K562 (cell line): ENCODE measurements at regions not wholly inside any gene's neighbourhood (a gene's known extent, or its start where the extent isn't known, plus 50 kb on each side); places are given as distances from the start of the nearest gene placed in this dataset.

Source experiments
- ATAC-seq: fragments of 200-7000 bp; cut with Tn5 transposase; 3 replicates; pipeline ENCODE4 v1.9.1; 2020; ENCODE audit warnings: moderate library complexity
- BruUV-seq: library from RNA; stranded (reverse); fragments of 400-500 nt; replicated peaks from 2 replicates; lab custom pipeline; 2021; lab: Mats Ljungman, UMichigan
- CTCF ChIA-PET: fragments of 300-600 bp; formaldehyde crosslinking; extraction: SDS; loops from one replicate; lab custom pipeline; 2021; ENCODE audit warnings: low intra/inter-chr PET ratio; lab: Yijun Ruan, JAX
- POLR2A ChIA-PET: fragments of 300-600, 350-650 bp; sonication (Branson Sonifier 250); formaldehyde crosslinking; extraction: SDS; loops from one replicate; lab custom pipeline; 2021; ENCODE audit warnings: antibody characterized with exemption, inconsistent platforms; lab: Yijun Ruan, JAX
- DNase-seq, 4 experiments: peaks; one replicate each; pipeline versions ENCODE4 v3.0.0 to v3.0.0-alpha.2; 2011 to 2018; ENCODE audit warnings: low spot score in 3 of 4, mixed read lengths in 3 of 4; ENCODE audit errors: extremely low read depth in 1 of 4
- FAIRE-seq: peaks from 2 replicates; lab custom pipeline; 2011; peaks lifted over from hg19 to GRCh38; lab: Jason Lieb, UNC
- H2AFZ ChIP-seq: 2 replicates; pipeline ENCODE4 v1.6.0; 2011; ENCODE audit warnings: low read depth, low read length, control low read depth, inconsistent platforms
- H3K27ac ChIP-seq: fragments of 200-600 bp; 3 replicates; pipeline ENCODE4 v1.8.0; 2011; ENCODE audit warnings: low read depth, mild to moderate bottlenecking, control low read depth, inconsistent platforms, low read length, moderate library complexity, mixed read lengths; ENCODE audit errors: extremely low read depth
- H3K27me3 ChIP-seq, 2 experiments: fragments of 300-600 bp in 1 of 2; 2 replicates in 1 of 2; 3 replicates in 1 of 2; pipeline versions ENCODE4 v1.6.0 to v1.8.0; 2011; ENCODE audit warnings: inconsistent platforms in 2 of 2, low read length in 2 of 2, mild to moderate bottlenecking in 1 of 2, mixed read lengths in 1 of 2, moderate library complexity in 1 of 2; ENCODE audit not compliant: control insufficient read depth in 2 of 2, insufficient read depth in 2 of 2
- H3K36me3 ChIP-seq: fragments of 300-600 bp; 3 replicates; pipeline ENCODE4 v1.8.0; 2011; ENCODE audit warnings: mild to moderate bottlenecking, low read length, inconsistent platforms; ENCODE audit not compliant: control insufficient read depth, insufficient read depth
- H3K4me1 ChIP-seq, 2 experiments: fragments of 200-600 bp in 1 of 2; replicated peaks in 1 of 2; 2 replicates in 1 of 2; 3 replicates in 1 of 2; pipeline versions ENCODE4 v1.5.1 to v1.8.0; 2011; ENCODE audit warnings: inconsistent platforms in 2 of 2, low read length in 2 of 2, mild to moderate bottlenecking in 1 of 2, mixed read lengths in 1 of 2, moderate library complexity in 1 of 2; ENCODE audit not compliant: control insufficient read depth in 2 of 2, insufficient read depth in 2 of 2
- H3K4me2 ChIP-seq: 2 replicates; pipeline ENCODE4 v1.6.1; 2011; ENCODE audit warnings: low read length, control low read depth, inconsistent platforms, mixed read lengths; ENCODE audit not compliant: insufficient read depth
- H3K4me3 ChIP-seq: fragments of 200-600 bp; sonication (generic), shearing (Covaris generic); 2 replicates; pipeline ENCODE4 v1.5.1; 2016; ENCODE audit warnings: control low read depth, inconsistent platforms
- H3K79me2 ChIP-seq: fragments of 200-600 bp; 3 replicates; pipeline ENCODE4 v1.8.0; 2011; ENCODE audit warnings: low read length, inconsistent platforms; ENCODE audit not compliant: control insufficient read depth, insufficient read depth
- H3K9ac ChIP-seq, 2 experiments: 2 replicates each; pipeline versions ENCODE4 v1.6.0 to v1.6.1; 2011; ENCODE audit warnings: low read depth in 2 of 2, low read length in 2 of 2, control low read depth in 1 of 2, inconsistent platforms in 1 of 2, mild to moderate bottlenecking in 1 of 2, mixed read lengths in 1 of 2; ENCODE audit not compliant: insufficient read depth in 1 of 2
- H3K9me1 ChIP-seq: one replicate; pipeline ENCODE4 v1.6.0; 2011; ENCODE audit warnings: inconsistent platforms, mild to moderate bottlenecking, low read length, moderate library complexity; ENCODE audit not compliant: control insufficient read depth, insufficient read depth
- H3K9me3 ChIP-seq: replicated peaks from 2 replicates; pipeline ENCODE4 v1.5.1; 2011; ENCODE audit warnings: low read depth, low read length, inconsistent platforms; ENCODE audit not compliant: control insufficient read depth, insufficient read depth
- H4K20me1 ChIP-seq: replicated peaks from 2 replicates; pipeline ENCODE4 v1.6.1; 2011; ENCODE audit warnings: low read length, inconsistent platforms, mixed read lengths; ENCODE audit not compliant: control insufficient read depth, insufficient read depth
- BRF2 ChIP-seq: IDR thresholded peaks from 3 replicates; pipeline ENCODE4 v1.6.1; 2011; ENCODE audit warnings: borderline replicate concordance, mild to moderate bottlenecking; ENCODE audit not compliant: insufficient read length, insufficient read depth
- CSDE1 ChIP-seq, 2 experiments: fragments of 450-650 bp; IDR thresholded peaks; 2 replicates each; pipeline ENCODE4 v1.6.1; 2016; ENCODE audit warnings: mild to moderate bottlenecking in 1 of 2
- E2F5 ChIP-seq: sonication (generic); formaldehyde crosslinking; IDR thresholded peaks from 2 replicates; pipeline ENCODE4 v1.8.0; 2022; ENCODE audit warnings: mild to moderate bottlenecking, missing genetic modification reagents
- EHMT2 ChIP-seq: fragments of 450-650 bp; IDR thresholded peaks from 2 replicates; pipeline ENCODE4 v1.6.1; 2018; ENCODE audit warnings: antibody characterized with exemption
- MCM3 ChIP-seq: fragments of 450-650 bp; IDR thresholded peaks from 2 replicates; pipeline ENCODE4 v1.6.1; 2016
- NCOA1 ChIP-seq: fragments of 450-650 bp; IDR thresholded peaks from 2 replicates; pipeline ENCODE4 v1.6.1; 2016; ENCODE audit warnings: low read depth
- POLR3A ChIP-seq: IDR thresholded peaks from 2 replicates; pipeline ENCODE4 v1.6.1; 2011; ENCODE audit warnings: borderline replicate concordance, mild to moderate bottlenecking, moderate library complexity; ENCODE audit not compliant: insufficient read length, insufficient read depth; ENCODE audit errors: extremely low read depth
- TSHZ1 ChIP-seq: fragments of 250-450 bp; sonication (Bioruptor Pico); IDR thresholded peaks from 2 replicates; pipeline ENCODE4 v1.4.0; 2020; ENCODE audit warnings: mild to moderate bottlenecking, moderate library complexity
- ZFP30 ChIP-seq: fragments of 250-450 bp; sonication (Bioruptor Pico); IDR thresholded peaks from 2 replicates; pipeline ENCODE4 v1.8.0; 2022; ENCODE audit warnings: moderate library complexity, mild to moderate bottlenecking, inconsistent platforms, borderline replicate concordance
- ZNF3 ChIP-seq: fragments of 250-450 bp; sonication (Bioruptor Pico); IDR thresholded peaks from 2 replicates; pipeline ENCODE4 v1.5.0; 2021; ENCODE audit warnings: mild to moderate bottlenecking, moderate library complexity
- ZNF436 ChIP-seq: fragments of 250-450, 450-650 bp; sonication (Bioruptor Pico); formaldehyde crosslinking; IDR thresholded peaks from 2 replicates; pipeline ENCODE4 v1.7.0; 2020; ENCODE audit warnings: mild to moderate bottlenecking
- WGBS: fragments of 100-300 bp; shearing (Covaris generic); methylation state at CpG from one replicate; pipeline ENCODE4 v1.1.6; 2016; ENCODE audit warnings: low coverage, mixed read lengths; ENCODE audit not compliant: insufficient coverage; ENCODE audit errors: missing lambda C conversion rate; 5-methylcytosine and 5-hydroxymethylcytosine counted together
- in situ Hi-C: fragments of 300-500 bp; cut with MboI; formaldehyde crosslinking; loops from 4 replicates; pipeline ENCODE4 v1.15.0; 2018; ENCODE audit warnings: inconsistent platforms, mixed read lengths
- intact Hi-C: fragments of 100-400 bp; cut with micrococcal nuclease; formaldehyde crosslinking; loops from 2 replicates; pipeline ENCODE4 v1.14.2; 2022

- Histone ChIP-seq H4K20me1 (no peaks in the 10 kb centered on the region), H3K27ac (no peak overlapping the region), H3K27me3 (no peaks in the 10 kb centered on the region), H3K79me2 (no peaks in the 10 kb centered on the region; the same call in 2 of the 3 replicates), H3K36me3 (no peaks in the 10 kb centered on the region), H2AFZ (no peak overlapping the region), H3K9ac (no peak overlapping the region), H3K4me3 (no peak overlapping the region), H3K4me1 (no peaks in the 10 kb centered on the region), H3K9me3 (no peaks in the 10 kb centered on the region), H3K4me2 (no peak overlapping the region)
- ChIA-PET CTCF (no interaction called here), POLR2A (no interaction called here)
- in situ Hi-C loops, result no loop called here
- BruUV-seq, result no TSS peak
- intact Hi-C loops, result no loop called here
- no peak for DNase-seq
- no peak for ATAC-seq
- no peak for FAIRE-seq
- TF ChIP-seq ZNF3 (CRISPR knock-in tag), result no peak
- TF ChIP-seq BRF2, result no peak
- TF ChIP-seq, all 486 proteins: peak for 0
- no peaks in the 10 kb centered on the region for H3K9me1 ChIP-seq
Observed at GRCh38 chr1:103218369-103218768, 110.0 kb upstream of the COL11A1 start.

GRCh38 chr1:103211073-103211472 is 102.8 kb upstream of the COL11A1 start:
- BruUV-seq, result no TSS peak
- Histone ChIP-seq H2AFZ (no peak overlapping the region), H4K20me1 (no peaks in the 10 kb centered on the region), H3K27me3 (no peaks in the 10 kb centered on the region), H3K9me1 (no peaks in the 10 kb centered on the region), H3K4me1 (no peaks in the 10 kb centered on the region), H3K4me3 (no peak overlapping the region), H3K36me3 (no peaks in the 10 kb centered on the region), H3K9ac (no peak overlapping the region), H3K4me2 (no peak overlapping the region), H3K79me2 (no peaks in the 10 kb centered on the region), H3K27ac (no peak overlapping the region), H3K9me3 (no peaks in the 10 kb centered on the region)
- FAIRE-seq (no peak), DNase-seq (no peak), ATAC-seq (no peak)
- ChIA-PET CTCF (no interaction called here), POLR2A (no interaction called here)
- intact Hi-C loops, result no loop called here
- in situ Hi-C loops, result no loop called here
- 0% methylated on average over 1 of the region's 1 CpG for WGBS
- TF ChIP-seq POLR3A (no peak), CSDE1 (IDR thresholded peaks at IDR 0.05) (no peak), ZNF436 (CRISPR knock-in tag) (no peak), E2F5 (CRISPR knock-in tag) (no peak), ZFP30 (CRISPR knock-in tag) (no peak), EHMT2 (no peak), MCM3 (no peak), NCOA1 (no peak), TSHZ1 (CRISPR knock-in tag) (no peak)
